ENCODE measurements at regions not wholly inside any gene's neighbourhood (a gene's known extent, or its start where the extent isn't known, plus 50 kb on each side); places are given as distances from the start of the nearest gene placed in this dataset.

DNA sequence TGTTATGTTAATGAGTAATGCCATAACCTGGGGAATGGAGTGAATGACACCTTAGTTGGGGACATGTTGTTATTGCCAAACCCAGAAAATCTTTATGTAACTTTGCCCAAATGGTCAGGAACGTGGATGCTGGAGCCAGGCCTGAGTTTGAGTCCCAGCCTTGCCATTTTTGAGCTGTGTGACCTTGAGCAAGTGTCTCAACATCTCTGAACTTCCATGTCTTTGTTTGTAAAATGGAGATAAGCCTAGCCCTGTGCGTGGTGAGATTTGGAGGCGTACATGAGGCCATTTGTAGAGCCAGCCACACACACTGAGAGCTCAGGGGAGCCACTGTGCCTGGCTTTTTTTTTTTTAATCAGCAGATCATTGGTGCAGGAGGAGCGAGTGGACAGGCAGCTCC, 247.3 kb downstream of the FOXL1 start:
- H3K4me1 Mint-ChIP-seq (ENCODE audit: low read depth, unreplicated experiment) = peaks cover 3% of the 10 kb centered on the region
- peaks cover 64% of the 10 kb centered on the region for H3K27me3 Mint-ChIP-seq (ENCODE audit: low read depth, unreplicated experiment)
- Histone ChIP-seq H3K4me2 (ENCODE audit: low read length) (peak overlapping the region; percentile 80), H3K79me2 (ENCODE audit: insufficient read depth, low read length) (no peaks in the 10 kb centered on the region), H3K4me3 (ENCODE audit: insufficient read depth, low read depth, low read length) (no peak overlapping the region), H3K9ac (ENCODE audit: low read length) (peak overlapping the region; percentile 82), H2AFZ (ENCODE audit: low read depth, low read length) (no peak overlapping the region), H3K36me3 (ENCODE audit: insufficient read depth, low read length) (no peaks in the 10 kb centered on the region), H4K20me1 (ENCODE audit: insufficient read depth, low read length) (no peaks in the 10 kb centered on the region), H3K27ac (ENCODE audit: low read depth, low read length) (peak overlapping the region; percentile 97), H3K27me3 (ENCODE audit: insufficient read depth, low read length) (no peaks in the 10 kb centered on the region), H3K4me1 (ENCODE audit: insufficient read depth, low read length) (peaks cover 55% of the 10 kb centered on the region), H3K9me3 (ENCODE audit: insufficient read depth, low read depth, low read length) (no peaks in the 10 kb centered on the region)
- TF ChIP-seq EZH2 (IDR thresholded peaks at IDR 0.05; ENCODE audit: insufficient read depth, low read length) = no peak
- TF ChIP-seq, protein P1, sequence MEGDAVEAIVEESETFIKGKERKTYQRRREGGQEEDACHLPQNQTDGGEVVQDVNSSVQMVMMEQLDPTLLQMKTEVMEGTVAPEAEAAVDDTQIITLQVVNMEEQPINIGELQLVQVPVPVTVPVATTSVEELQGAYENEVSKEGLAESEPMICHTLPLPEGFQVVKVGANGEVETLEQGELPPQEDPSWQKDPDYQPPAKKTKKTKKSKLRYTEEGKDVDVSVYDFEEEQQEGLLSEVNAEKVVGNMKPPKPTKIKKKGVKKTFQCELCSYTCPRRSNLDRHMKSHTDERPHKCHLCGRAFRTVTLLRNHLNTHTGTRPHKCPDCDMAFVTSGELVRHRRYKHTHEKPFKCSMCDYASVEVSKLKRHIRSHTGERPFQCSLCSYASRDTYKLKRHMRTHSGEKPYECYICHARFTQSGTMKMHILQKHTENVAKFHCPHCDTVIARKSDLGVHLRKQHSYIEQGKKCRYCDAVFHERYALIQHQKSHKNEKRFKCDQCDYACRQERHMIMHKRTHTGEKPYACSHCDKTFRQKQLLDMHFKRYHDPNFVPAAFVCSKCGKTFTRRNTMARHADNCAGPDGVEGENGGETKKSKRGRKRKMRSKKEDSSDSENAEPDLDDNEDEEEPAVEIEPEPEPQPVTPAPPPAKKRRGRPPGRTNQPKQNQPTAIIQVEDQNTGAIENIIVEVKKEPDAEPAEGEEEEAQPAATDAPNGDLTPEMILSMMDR (IDR thresholded peaks at IDR 0.05; ENCODE audit: insufficient read depth, low read depth, low read length) = no peak
- H3K9me3 Mint-ChIP-seq (ENCODE audit: unreplicated experiment) = peaks cover 15% of the 10 kb centered on the region
- H3K27ac Mint-ChIP-seq (ENCODE audit: unreplicated experiment) = no peak overlapping the region
- DNase-seq (ENCODE audit: low read depth) = no peak
- no peak overlapping the region for H3K4me3 Mint-ChIP-seq (ENCODE audit: unreplicated experiment)
- no peak for FAIRE-seq
- no peaks in the 10 kb centered on the region for H3K36me3 Mint-ChIP-seq (ENCODE audit: low read depth, unreplicated experiment)

DNA sequence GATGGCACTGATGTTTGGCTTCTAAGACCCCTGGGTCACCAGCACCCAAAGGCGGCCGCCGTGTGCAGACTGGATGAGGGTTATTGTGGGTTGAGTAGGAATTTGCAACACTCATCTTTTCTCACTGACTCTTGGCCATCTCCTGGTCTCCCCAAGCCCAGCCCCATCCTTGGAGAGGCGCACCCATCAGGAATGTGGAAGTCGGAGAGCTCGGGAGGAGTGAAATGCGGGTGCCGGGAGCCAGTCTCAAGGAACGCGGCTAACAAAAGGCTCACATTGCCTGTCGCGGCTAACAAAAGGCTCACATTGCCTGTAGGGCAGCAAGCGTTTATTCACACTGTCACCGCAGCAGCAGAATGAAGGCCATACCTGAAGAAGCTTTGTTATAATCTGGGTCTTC, 248.6 kb downstream of the FOXL1 start:
- Histone ChIP-seq H3K27me3 (ENCODE audit: insufficient read depth, low read length) (no peaks in the 10 kb centered on the region), H3K27ac (ENCODE audit: low read depth, low read length) (no peak overlapping the region), H3K4me1 (ENCODE audit: insufficient read depth, low read length) (peaks cover 54% of the 10 kb centered on the region), H3K36me3 (ENCODE audit: insufficient read depth, low read length) (no peaks in the 10 kb centered on the region), H4K20me1 (ENCODE audit: insufficient read depth, low read length) (no peaks in the 10 kb centered on the region), H3K9ac (ENCODE audit: low read length) (peak overlapping the region; percentile 32), H3K4me2 (ENCODE audit: low read length) (peak overlapping the region; percentile 65), H2AFZ (ENCODE audit: low read depth, low read length) (peak overlapping the region; percentile 34), H3K4me3 (ENCODE audit: insufficient read depth, low read depth, low read length) (no peak overlapping the region), H3K9me3 (ENCODE audit: insufficient read depth, low read depth, low read length) (no peaks in the 10 kb centered on the region), H3K79me2 (ENCODE audit: insufficient read depth, low read length) (no peaks in the 10 kb centered on the region)
- Mint-ChIP-seq H3K4me1 (ENCODE audit: low read depth, unreplicated experiment) (peaks cover 3% of the 10 kb centered on the region), H3K27ac (ENCODE audit: unreplicated experiment) (no peak overlapping the region), H3K36me3 (ENCODE audit: low read depth, unreplicated experiment) (no peaks in the 10 kb centered on the region), H3K27me3 (ENCODE audit: low read depth, unreplicated experiment) (peaks cover 58% of the 10 kb centered on the region), H3K9me3 (ENCODE audit: unreplicated experiment) (peaks cover 5% of the 10 kb centered on the region), H3K4me3 (ENCODE audit: unreplicated experiment) (no peak overlapping the region)
- FAIRE-seq = no peak
- DNase-seq (ENCODE audit: low read depth) = peak; percentile 78
- TF ChIP-seq, protein P1 (IDR thresholded peaks at IDR 0.05; ENCODE audit: insufficient read depth, low read depth, low read length) = no peak
- no peak for TF ChIP-seq EZH2 (IDR thresholded peaks at IDR 0.05; ENCODE audit: insufficient read depth, low read length)

DNA sequence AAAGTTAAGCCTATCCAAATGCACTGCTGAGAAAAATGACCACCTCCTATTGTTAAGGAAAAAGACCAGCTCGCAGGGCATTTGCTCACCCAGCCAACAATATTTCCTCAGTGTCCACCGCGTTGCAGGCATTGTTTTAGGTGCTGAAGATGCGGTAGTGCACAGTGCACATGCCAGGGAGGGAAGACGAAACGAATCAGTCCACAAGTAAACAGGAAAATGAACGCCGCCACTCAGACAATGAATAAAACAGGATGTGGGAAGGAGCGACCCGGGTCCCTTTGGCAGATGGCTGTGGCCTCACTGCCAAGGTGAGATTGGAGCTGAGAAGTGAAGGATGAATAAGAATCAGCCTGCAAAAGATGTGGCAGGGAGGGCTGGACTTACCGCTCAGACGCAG, 249.2 kb downstream of the FOXL1 start:
- H3K36me3 Mint-ChIP-seq (ENCODE audit: low read depth, unreplicated experiment) = no peaks in the 10 kb centered on the region
- Histone ChIP-seq H3K27me3 (ENCODE audit: insufficient read depth, low read length) (no peaks in the 10 kb centered on the region), H4K20me1 (ENCODE audit: insufficient read depth, low read length) (no peaks in the 10 kb centered on the region), H3K36me3 (ENCODE audit: insufficient read depth, low read length) (no peaks in the 10 kb centered on the region), H3K79me2 (ENCODE audit: insufficient read depth, low read length) (no peaks in the 10 kb centered on the region), H3K4me1 (ENCODE audit: insufficient read depth, low read length) (peaks cover 48% of the 10 kb centered on the region), H3K9ac (ENCODE audit: low read length) (peak overlapping the region; percentile 32), H2AFZ (ENCODE audit: low read depth, low read length) (peak overlapping the region; percentile 23), H3K4me3 (ENCODE audit: insufficient read depth, low read depth, low read length) (no peak overlapping the region), H3K9me3 (ENCODE audit: insufficient read depth, low read depth, low read length) (no peaks in the 10 kb centered on the region), H3K27ac (ENCODE audit: low read depth, low read length) (no peak overlapping the region), H3K4me2 (ENCODE audit: low read length) (peak overlapping the region; percentile 65)
- no peak for TF ChIP-seq EZH2 (IDR thresholded peaks at IDR 0.05; ENCODE audit: insufficient read depth, low read length)
- TF ChIP-seq, protein P1 (IDR thresholded peaks at IDR 0.05; ENCODE audit: insufficient read depth, low read depth, low read length) = no peak
- FAIRE-seq = no peak
- H3K27ac Mint-ChIP-seq (ENCODE audit: unreplicated experiment) = no peak overlapping the region
- no peak overlapping the region for H3K4me3 Mint-ChIP-seq (ENCODE audit: unreplicated experiment)
- H3K27me3 Mint-ChIP-seq (ENCODE audit: low read depth, unreplicated experiment) = peaks cover 53% of the 10 kb centered on the region
- H3K4me1 Mint-ChIP-seq (ENCODE audit: low read depth, unreplicated experiment) = peaks cover 3% of the 10 kb centered on the region
- no peak for DNase-seq (ENCODE audit: low read depth)
- H3K9me3 Mint-ChIP-seq (ENCODE audit: unreplicated experiment) = no peaks in the 10 kb centered on the region

All from astrocyte (in vitro differentiated cells and primary cell).